ENCODE measurements at regions not wholly inside any gene's neighbourhood (a gene's known extent, or its start where the extent isn't known, plus 50 kb on each side); places are given as distances from the start of the nearest gene placed in this dataset.

- Histone ChIP-seq H3K4me2 (ENCODE audit: insufficient read depth, insufficient read length, low read length) (no peak overlapping the region), H2AFZ (ENCODE audit: low read length) (no peak overlapping the region), H3T11ph (ENCODE audit: low read length) (no peak overlapping the region), H4K20me1 (ENCODE audit: control insufficient read depth, insufficient read depth, insufficient read length) (no peaks in the 10 kb centered on the region), H4K5ac (ENCODE audit: insufficient read length, low read depth, low read length) (no peak overlapping the region), H3K9me3 (ENCODE audit: control insufficient read depth, low read depth, low read length) (no peaks in the 10 kb centered on the region), H3K23me2 (ENCODE audit: insufficient read length, low read depth, low read length, poor library complexity, severe bottlenecking) (no peaks in the 10 kb centered on the region), H3K79me1 (ENCODE audit: insufficient read depth, low read depth, low read length, poor library complexity, severe bottlenecking) (no peaks in the 10 kb centered on the region), H2AK5ac (ENCODE audit: insufficient read length, low read length) (no peak overlapping the region), H3K23ac (ENCODE audit: insufficient read length, low read depth, low read length) (no peak overlapping the region), H3K14ac (ENCODE audit: insufficient read depth, low read length) (no peak overlapping the region), H2BK12ac (ENCODE audit: insufficient read length, low read depth, low read length) (no peak overlapping the region), H2BK15ac (ENCODE audit: low read depth, low read length) (no peak overlapping the region), H3K56ac (ENCODE audit: insufficient read length, low read depth, low read length) (no peak overlapping the region), H2BK120ac (ENCODE audit: low read depth, low read length, poor library complexity, severe bottlenecking) (no peak overlapping the region), H2BK5ac (ENCODE audit: insufficient read length, low read length) (no peak overlapping the region), H4K91ac (ENCODE audit: insufficient read length, low read depth, low read length) (no peak overlapping the region), H3K27ac (ENCODE audit: insufficient read length, low read depth, low read length) (no peak overlapping the region), H4K8ac (replicated peaks; ENCODE audit: insufficient read length, low read depth, low read length) (no peak overlapping the region), H3K79me2 (ENCODE audit: insufficient read depth, low read length) (no peaks in the 10 kb centered on the region), H3K18ac (ENCODE audit: insufficient read length, low read depth, low read length) (no peak overlapping the region), H3K4ac (ENCODE audit: low read depth, low read length) (no peak overlapping the region), H3K9ac (ENCODE audit: extremely low read depth, insufficient read length, low read length) (no peak overlapping the region), H2BK20ac (ENCODE audit: low read depth, low read length, poor library complexity, severe bottlenecking) (no peak overlapping the region), H3K27me3 (ENCODE audit: insufficient read depth, low read length) (no peaks in the 10 kb centered on the region), H3K4me1 (ENCODE audit: insufficient read depth, low read length) (no peaks in the 10 kb centered on the region)
- H3K9me3 Mint-ChIP-seq: peaks cover under 1% of the 10 kb centered on the region in 2 experiments; a peak in 4 of 5 replicates
- no peak overlapping the region for H3K4me3 Mint-ChIP-seq
- TF ChIP-seq CTCF (conservative IDR thresholded peaks at IDR 0.05): no peak
- no peaks in the 10 kb centered on the region for H3K27me3 Mint-ChIP-seq (ENCODE audit: low read depth)
- WGBS (ENCODE audit: extremely low coverage, insufficient read length, low lambda C conversion rate): no CpG with 5 or more reads among the region's 2 CpGs
- no peak overlapping the region for H3K27ac Mint-ChIP-seq
- H3K36me3 Mint-ChIP-seq (ENCODE audit: insufficient read depth in 1 of 3, low read depth in 3 of 3): peaks cover 0 to under 1% (median 0%) of the 10 kb centered on the region in 3 experiments; a peak in 2 of 7 replicates
- no peaks in the 10 kb centered on the region for H3K4me1 Mint-ChIP-seq
- DNase-seq: no peak
Measured at GRCh38 chr1:227395426-227396028, 77.2 kb upstream of the CDC42BPA start.
